ENCODE measurements at regions not wholly inside any gene's neighbourhood (a gene's known extent, or its start where the extent isn't known, plus 50 kb on each side); places are given as distances from the start of the nearest gene placed in this dataset.

- TF ChIP-seq CTCF (conservative IDR thresholded peaks at IDR 0.05 in 1 of 2, IDR thresholded peaks at IDR 0.05 in 1 of 2; ENCODE audit: extremely low read depth in 1 of 2, insufficient read depth in 1 of 2, low read depth in 1 of 2, low read length in 2 of 2): no peak
- TF ChIP-seq EZH2 (IDR thresholded peaks at IDR 0.05; ENCODE audit: borderline replicate concordance, low read length): no peak
These were observed 387.3 kb upstream of the CDH11 start for GRCh38 chr16:65509172-65509571.
